DOHH2 (cell line): ENCODE measurements at regions not wholly inside any gene's neighbourhood (a gene's known extent, or its start where the extent isn't known, plus 50 kb on each side); places are given as distances from the start of the nearest gene placed in this dataset.

Experiments used
- H3F3A ChIP-seq: fragments of 200-600 bp; sonication (generic), shearing (Covaris generic); 2 replicates; pipeline ENCODE4 v1.6.0; 2016; ENCODE audit warnings: antibody characterized with exemption, mild to moderate bottlenecking; ENCODE audit not compliant: control insufficient read depth, insufficient read depth
- H3K27ac ChIP-seq: fragments of 200-600 bp; sonication (generic); 2 replicates; pipeline ENCODE4 v1.5.1; 2014; ENCODE audit warnings: low read depth, mild to moderate bottlenecking, low read length, moderate library complexity
- H3K27me3 ChIP-seq: fragments of 200-600 bp; sonication (generic); 2 replicates; pipeline ENCODE4 v1.6.1; 2014; ENCODE audit warnings: mild to moderate bottlenecking, low read length, mixed read lengths; ENCODE audit not compliant: control insufficient read depth
- H3K36me3 ChIP-seq: fragments of 200-600 bp; sonication (generic); 2 replicates; pipeline ENCODE4 v1.6.1; 2014; ENCODE audit warnings: mild to moderate bottlenecking, low read length, moderate library complexity, mixed read lengths; ENCODE audit not compliant: control insufficient read depth
- H3K4me1 ChIP-seq: fragments of 200-600 bp; sonication (generic); 2 replicates; pipeline ENCODE4 v1.6.1; 2014; ENCODE audit warnings: mild to moderate bottlenecking, low read length, mixed read lengths; ENCODE audit not compliant: control insufficient read depth
- H3K4me2 ChIP-seq: fragments of 200-600 bp; sonication (generic); 2 replicates; pipeline ENCODE4 v1.6.0; 2014; ENCODE audit warnings: mild to moderate bottlenecking, low read length, moderate library complexity
- H3K4me3 ChIP-seq: fragments of 200-600 bp; sonication (generic); 2 replicates; pipeline ENCODE4 v1.5.1; 2014; ENCODE audit warnings: mild to moderate bottlenecking, low read length, mixed read lengths
- H3K79me2 ChIP-seq: fragments of 200-600 bp; sonication (generic); 2 replicates; pipeline ENCODE4 v1.6.1; 2014; ENCODE audit warnings: mild to moderate bottlenecking, low read length, mixed read lengths; ENCODE audit not compliant: control insufficient read depth
- H3K9me2 ChIP-seq: fragments of 200-600 bp; sonication (generic); replicated peaks from 2 replicates; pipeline ENCODE4 v1.6.1; 2014; ENCODE audit warnings: mild to moderate bottlenecking, low read length, mixed read lengths; ENCODE audit not compliant: control insufficient read depth
- H3K9me3 ChIP-seq: fragments of 200-600 bp; sonication (generic); 2 replicates; pipeline ENCODE4 v1.6.1; 2014; ENCODE audit warnings: antibody characterized with exemption, low read length, mixed read lengths; ENCODE audit not compliant: control insufficient read depth, insufficient read depth
- H4K20me1 ChIP-seq: fragments of 200-600 bp; sonication (generic); 2 replicates; pipeline ENCODE4 v1.6.0; 2014; ENCODE audit warnings: low read depth, mild to moderate bottlenecking, antibody characterized with exemption, low read length, moderate library complexity; ENCODE audit not compliant: control insufficient read depth, insufficient read depth
- EZH2phosphoT487 ChIP-seq: fragments of 200-600 bp; sonication (generic); IDR thresholded peaks from 2 replicates; pipeline ENCODE4 v1.6.1; 2017; ENCODE audit warnings: borderline replicate concordance, mild to moderate bottlenecking, antibody characterized with exemption, low read length, moderate library complexity, mixed read lengths
- TF ChIP-seq, protein P1 (sequence below): fragments of 200-600 bp; sonication (generic); IDR thresholded peaks from one replicate; pipeline ENCODE4 v1.5.1; 2014; ENCODE audit warnings: antibody characterized with exemption, mild to moderate bottlenecking, low read depth, low read length; ENCODE audit not compliant: poor library complexity, severe bottlenecking

DNA sequence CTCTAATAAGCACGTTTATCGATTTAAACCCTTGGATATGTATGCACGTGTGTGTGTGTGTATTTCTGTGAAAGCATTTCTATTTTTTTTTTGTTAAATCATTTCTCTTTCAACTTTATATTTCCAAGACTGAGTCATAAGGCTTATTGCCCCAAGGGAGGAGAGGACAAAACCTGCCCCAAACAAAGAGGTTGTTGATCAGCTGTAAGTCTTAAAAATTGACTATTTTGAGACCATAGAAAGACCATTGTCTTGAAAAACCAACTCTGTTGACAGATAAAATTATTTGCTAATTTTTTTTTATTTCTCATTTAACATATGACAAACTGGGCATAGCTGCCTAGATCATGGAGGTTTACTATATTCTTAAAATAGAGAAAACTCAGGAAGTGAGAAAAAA is 222.4 kb downstream of the FMR1NB start:
- Histone ChIP-seq H3K36me3 (no peaks in the 10 kb centered on the region), H3K9me3 (no peaks in the 10 kb centered on the region; the same call in 1 of the 2 replicates), H3K4me3 (no peak overlapping the region), H4K20me1 (no peaks in the 10 kb centered on the region), H3K4me1 (peaks cover 4% of the 10 kb centered on the region; the same call in 1 of the 2 replicates), H3K9me2 (no peaks in the 10 kb centered on the region), H3K4me2 (no peak overlapping the region), H3K79me2 (no peaks in the 10 kb centered on the region), H3K27me3 (no peaks in the 10 kb centered on the region), H3K27ac (no peak overlapping the region), H3F3A (no peaks in the 10 kb centered on the region)
- no peak for TF ChIP-seq EZH2phosphoT487
- TF ChIP-seq, protein P1, sequence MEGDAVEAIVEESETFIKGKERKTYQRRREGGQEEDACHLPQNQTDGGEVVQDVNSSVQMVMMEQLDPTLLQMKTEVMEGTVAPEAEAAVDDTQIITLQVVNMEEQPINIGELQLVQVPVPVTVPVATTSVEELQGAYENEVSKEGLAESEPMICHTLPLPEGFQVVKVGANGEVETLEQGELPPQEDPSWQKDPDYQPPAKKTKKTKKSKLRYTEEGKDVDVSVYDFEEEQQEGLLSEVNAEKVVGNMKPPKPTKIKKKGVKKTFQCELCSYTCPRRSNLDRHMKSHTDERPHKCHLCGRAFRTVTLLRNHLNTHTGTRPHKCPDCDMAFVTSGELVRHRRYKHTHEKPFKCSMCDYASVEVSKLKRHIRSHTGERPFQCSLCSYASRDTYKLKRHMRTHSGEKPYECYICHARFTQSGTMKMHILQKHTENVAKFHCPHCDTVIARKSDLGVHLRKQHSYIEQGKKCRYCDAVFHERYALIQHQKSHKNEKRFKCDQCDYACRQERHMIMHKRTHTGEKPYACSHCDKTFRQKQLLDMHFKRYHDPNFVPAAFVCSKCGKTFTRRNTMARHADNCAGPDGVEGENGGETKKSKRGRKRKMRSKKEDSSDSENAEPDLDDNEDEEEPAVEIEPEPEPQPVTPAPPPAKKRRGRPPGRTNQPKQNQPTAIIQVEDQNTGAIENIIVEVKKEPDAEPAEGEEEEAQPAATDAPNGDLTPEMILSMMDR, result no peak

DNA sequence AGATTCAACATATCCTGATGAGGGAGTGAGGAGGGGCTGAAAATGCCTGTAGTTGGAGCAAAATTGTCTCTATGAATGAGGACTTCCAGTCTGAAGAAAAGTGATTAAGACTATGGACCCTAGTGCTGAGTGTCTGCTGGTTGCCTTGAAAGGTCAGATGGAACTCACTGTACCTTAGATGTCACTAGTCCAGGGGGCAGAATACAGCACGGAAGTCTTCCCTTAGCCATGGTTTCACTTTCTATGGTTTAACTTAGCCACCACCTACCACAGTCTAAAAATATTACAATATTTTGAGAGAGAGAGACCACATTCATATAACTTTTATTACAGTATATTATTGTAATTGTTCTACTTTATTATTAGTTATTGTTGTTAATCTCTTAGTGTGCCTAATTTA is 223.1 kb downstream of the FMR1NB start:
- Histone ChIP-seq H3K4me2 (no peak overlapping the region), H3K36me3 (no peaks in the 10 kb centered on the region), H3K9me2 (no peaks in the 10 kb centered on the region), H3F3A (no peaks in the 10 kb centered on the region), H3K79me2 (no peaks in the 10 kb centered on the region), H3K4me1 (peaks cover 4% of the 10 kb centered on the region; the same call in 1 of the 2 replicates), H3K27me3 (no peaks in the 10 kb centered on the region), H3K27ac (no peak overlapping the region), H4K20me1 (no peaks in the 10 kb centered on the region), H3K9me3 (no peaks in the 10 kb centered on the region; the same call in 1 of the 2 replicates), H3K4me3 (no peak overlapping the region)
- TF ChIP-seq EZH2phosphoT487, result no peak
- TF ChIP-seq, protein P1, result no peak

DNA sequence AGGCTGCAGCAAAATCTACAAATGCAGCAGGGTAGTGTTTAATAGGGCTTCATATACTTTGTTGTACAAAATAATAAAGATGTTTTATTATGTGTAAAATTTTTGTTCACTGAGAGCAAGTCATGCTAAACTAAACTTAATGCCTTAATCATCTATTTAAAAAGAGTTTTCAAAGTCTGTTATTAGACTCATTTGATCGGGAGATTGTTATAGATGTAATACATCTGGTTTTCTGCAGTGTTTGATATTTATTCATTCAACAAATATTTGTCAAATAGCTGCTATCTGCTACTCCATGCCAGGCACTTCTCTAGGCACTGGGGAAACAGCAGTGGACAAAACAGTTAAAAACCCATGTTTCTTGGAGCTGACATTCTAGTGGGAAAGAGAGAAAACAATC is 233.6 kb downstream of the FMR1NB start:
- no peaks in the 10 kb centered on the region for H3K9me2 ChIP-seq
- H3K36me3 ChIP-seq, result no peaks in the 10 kb centered on the region
- no peaks in the 10 kb centered on the region for H3K27me3 ChIP-seq
- no peaks in the 10 kb centered on the region for H3K79me2 ChIP-seq
- no peak overlapping the region for H3K27ac ChIP-seq
- H3K4me3 ChIP-seq, result no peak overlapping the region
- H4K20me1 ChIP-seq, result no peaks in the 10 kb centered on the region
- no peaks in the 10 kb centered on the region for H3F3A ChIP-seq
- TF ChIP-seq, protein P1, result no peak
- H3K9me3 ChIP-seq, result no peaks in the 10 kb centered on the region
- no peak overlapping the region for H3K4me2 ChIP-seq
- no peaks in the 10 kb centered on the region for H3K4me1 ChIP-seq

GRCh38 chrX:148215726-148216125 is 234.6 kb downstream of the FMR1NB start:
- Histone ChIP-seq H3K27me3 (no peaks in the 10 kb centered on the region), H3K9me3 (no peaks in the 10 kb centered on the region), H3F3A (no peaks in the 10 kb centered on the region), H3K79me2 (no peaks in the 10 kb centered on the region), H3K27ac (no peak overlapping the region), H3K36me3 (no peaks in the 10 kb centered on the region), H3K9me2 (no peaks in the 10 kb centered on the region), H3K4me3 (no peak overlapping the region), H4K20me1 (no peaks in the 10 kb centered on the region), H3K4me2 (no peak overlapping the region), H3K4me1 (no peaks in the 10 kb centered on the region)
- TF ChIP-seq, protein P1, result no peak
- no peak for TF ChIP-seq EZH2phosphoT487
